Pons (tissue), 1 donor: ENCODE measurements at regions not wholly inside any gene's neighbourhood (a gene's known extent, or its start where the extent isn't known, plus 50 kb on each side); places are given as distances from the start of the nearest gene placed in this dataset.
"Not testable (repeated sequence)": the region's sequence is repeated elsewhere in the genome, so short reads cannot be mapped to it uniquely, and the experiment has no call there.

ENCODE experiments used
- DNase-seq: peaks from one replicate; pipeline ENCODE4 v3.0.0-alpha.2; 2016; ENCODE audit warnings: low spot score

- no peak for DNase-seq
Observed at GRCh38 chr16:17939723-17940122, 396.8 kb downstream of the NPIPA8 start.

- no peak for DNase-seq
Observed at GRCh38 chr16:17939122-17939536, 397.4 kb downstream of the NPIPA8 start.

GRCh38 chr16:17938546-17938945, 398.0 kb downstream of the NPIPA8 start:
- no peak for DNase-seq

- no peak for DNase-seq
Observed at GRCh38 chr16:17936766-17937402, 399.7 kb downstream of the NPIPA8 start.

- DNase-seq, result no peak
Observed at GRCh38 chr16:17930280-17930679, 406.3 kb downstream of the NPIPA8 start.

GRCh38 chr16:17926866-17927399, 409.6 kb downstream of the NPIPA8 start:
- DNase-seq, result no peak

- no peak for DNase-seq
Observed at GRCh38 chr16:17926461-17926860, 410.1 kb downstream of the NPIPA8 start.

- no peak for DNase-seq
Observed at GRCh38 chr16:17925761-17926160, 410.8 kb downstream of the NPIPA8 start.

GRCh38 chr16:17921357-17921978, 415.1 kb downstream of the NPIPA8 start:
- no peak for DNase-seq

- DNase-seq, result no peak
Observed at GRCh38 chr16:17917316-17918019, 419.1 kb downstream of the NPIPA8 start.

- DNase-seq, result no peak
Observed at GRCh38 chr16:17915791-17916190, 420.7 kb downstream of the NPIPA8 start.

GRCh38 chr16:17914168-17914567, 422.4 kb downstream of the NPIPA8 start:
- DNase-seq, result no peak

- DNase-seq, result not testable (repeated sequence)
Observed at GRCh38 chr16:17911578-17911977, 425.0 kb downstream of the NPIPA8 start.

- not testable (repeated sequence) for DNase-seq
Observed at GRCh38 chr16:17906626-17907025, 429.9 kb downstream of the NPIPA8 start.

GRCh38 chr16:17901309-17901708, 430.5 kb upstream of the XYLT1 start:
- no peak for DNase-seq

GRCh38 chr16:17899141-17899540, 428.4 kb upstream of the XYLT1 start:
- no peak for DNase-seq

GRCh38 chr16:17887963-17888362, 417.2 kb upstream of the XYLT1 start:
- no peak for DNase-seq

GRCh38 chr16:17885659-17886207, 415.0 kb upstream of the XYLT1 start:
- no peak for DNase-seq

GRCh38 chr16:17877821-17878360, 407.1 kb upstream of the XYLT1 start:
- no peak for DNase-seq

GRCh38 chr16:17866996-17867395, 396.2 kb upstream of the XYLT1 start:
- DNase-seq, result no peak

GRCh38 chr16:17861981-17862479, 391.3 kb upstream of the XYLT1 start:
- DNase-seq, result no peak

GRCh38 chr16:17858061-17858460, 387.3 kb upstream of the XYLT1 start:
- no peak for DNase-seq
